ENCODE measurements at regions not wholly inside any gene's neighbourhood (a gene's known extent, or its start where the extent isn't known, plus 50 kb on each side); places are given as distances from the start of the nearest gene placed in this dataset.

- no peak for TF ChIP-seq ZNF202 (tag by site-specific recombination; IDR thresholded peaks at IDR 0.05; ENCODE audit: borderline replicate concordance)
- no peak for TF ChIP-seq ZNF629 (tag by site-specific recombination; IDR thresholded peaks at IDR 0.05)
- TF ChIP-seq ZNF138 (tag by site-specific recombination; IDR thresholded peaks at IDR 0.05; ENCODE audit: borderline replicate concordance): no peak
- TF ChIP-seq KLF7 (tag by site-specific recombination; IDR thresholded peaks at IDR 0.05; ENCODE audit: borderline replicate concordance): no peak
- no peak for TF ChIP-seq SETDB1 (IDR thresholded peaks at IDR 0.05; ENCODE audit: insufficient read length, low read length)
- no peak for TF ChIP-seq ZNF341 (tag by site-specific recombination; IDR thresholded peaks at IDR 0.05; ENCODE audit: low read depth)
- no peak for TF ChIP-seq HOXC10 (CRISPR knock-in tag; IDR thresholded peaks at IDR 0.05)
- no peak for TF ChIP-seq OSR2 (tag by site-specific recombination; IDR thresholded peaks at IDR 0.05)
- no peak for TF ChIP-seq GLIS1 (tag by site-specific recombination; IDR thresholded peaks at IDR 0.05)
- TF ChIP-seq KLF16 (tag by site-specific recombination; IDR thresholded peaks at IDR 0.05): no peak
- no peak for TF ChIP-seq ZBTB48 (tag by site-specific recombination; IDR thresholded peaks at IDR 0.05)
- TF ChIP-seq ZNF175 (tag by site-specific recombination; IDR thresholded peaks at IDR 0.05): no peak
- no peak for TF ChIP-seq HIC1 (tag by site-specific recombination; IDR thresholded peaks at IDR 0.05)
- no peak for TF ChIP-seq IKZF3 (tag by site-specific recombination; IDR thresholded peaks at IDR 0.05)
- TF ChIP-seq ZNF660 (tag by site-specific recombination; IDR thresholded peaks at IDR 0.05): no peak
- H3K9me3 ChIP-seq (ENCODE audit: control insufficient read depth, insufficient read depth, low read depth, low read length): no peaks in the 10 kb centered on the region
- H3K27ac ChIP-seq (ENCODE audit: extremely low read depth, low read depth, low read length): no peak overlapping the region
- POLR2A ChIA-PET: no interaction called here
- no peak overlapping the region for H3K4me3 ChIP-seq (ENCODE audit: low read depth, low read length)
- H3K36me3 ChIP-seq (ENCODE audit: control insufficient read depth in 2 of 2, insufficient read depth in 1 of 2, low read length in 2 of 2): no peaks in the 10 kb centered on the region
- H3K4me1 ChIP-seq (ENCODE audit: control insufficient read depth, insufficient read depth, low read length): no peaks in the 10 kb centered on the region
- CTCF ChIA-PET: no interaction called here
Measured at GRCh38 chr12:41629611-41630010, 441.5 kb downstream of the PDZRN4 start.

- Histone ChIP-seq H3K36me3 (ENCODE audit: control insufficient read depth in 2 of 2, insufficient read depth in 1 of 2, low read length in 2 of 2) (no peaks in the 10 kb centered on the region), H3K4me1 (ENCODE audit: control insufficient read depth, insufficient read depth, low read length) (no peaks in the 10 kb centered on the region), H3K27ac (ENCODE audit: extremely low read depth, low read depth, low read length) (no peak overlapping the region), H3K4me3 (ENCODE audit: low read depth, low read length) (no peak overlapping the region), H3K9me3 (ENCODE audit: control insufficient read depth, insufficient read depth, low read depth, low read length) (no peaks in the 10 kb centered on the region)
- TF ChIP-seq ZNF843 (tag by site-specific recombination; IDR thresholded peaks at IDR 0.05) (no peak), ZNF362 (tag by site-specific recombination; IDR thresholded peaks at IDR 0.05) (no peak), ZNF19 (tag by site-specific recombination; IDR thresholded peaks at IDR 0.05; ENCODE audit: low read depth) (no peak), ZNF837 (tag by site-specific recombination; IDR thresholded peaks at IDR 0.05) (no peak), ZNF626 (tag by site-specific recombination; IDR thresholded peaks at IDR 0.05) (no peak), ZNF513 (tag by site-specific recombination; IDR thresholded peaks at IDR 0.05) (no peak), ZNF404 (tag by site-specific recombination; IDR thresholded peaks at IDR 0.05) (no peak), ZNF76 (tag by site-specific recombination; IDR thresholded peaks at IDR 0.05; ENCODE audit: borderline replicate concordance, low read depth) (no peak), ZNF658 (tag by site-specific recombination; IDR thresholded peaks at IDR 0.05) (no peak), ZNF132 (tag by site-specific recombination; IDR thresholded peaks at IDR 0.05; ENCODE audit: borderline replicate concordance) (no peak), ZNF792 (tag by site-specific recombination; IDR thresholded peaks at IDR 0.05) (no peak)
- POLR2A ChIA-PET: no interaction called here
- CTCF ChIA-PET: no interaction called here
Measured at GRCh38 chr12:41627476-41627875, 439.4 kb downstream of the PDZRN4 start.

Data from HEK293 (cell line).